ENCODE measurements at regions not wholly inside any gene's neighbourhood (a gene's known extent, or its start where the extent isn't known, plus 50 kb on each side); places are given as distances from the start of the nearest gene placed in this dataset.

- H3K9me3 Mint-ChIP-seq, result peaks cover 3 to 7% (median 6%) of the 10 kb centered on the region in 5 donors
These were observed 91.7 kb upstream of the RASSF8 start for GRCh38 chr12:25866586-25867378.

GRCh38 chr12:25868193-25868592, 90.3 kb upstream of the RASSF8 start:
- Mint-ChIP-seq H3K27me3 (no peaks in the 10 kb centered on the region), H3K9me3 (peaks cover 3 to 7% (median 6%) of the 10 kb centered on the region in 5 donors), H3K27ac (no peak overlapping the region), H3K4me3 (no peak overlapping the region), H3K36me3 (no peaks in the 10 kb centered on the region), H3K4me1 (no peaks in the 10 kb centered on the region)
- POLR2A ChIA-PET, result no interaction called here
- Histone ChIP-seq H3K9me3 (ENCODE audit: low read length) (no peaks in the 10 kb centered on the region), H3K27me3 (ENCODE audit: insufficient read depth, low read length, poor library complexity, severe bottlenecking) (no peaks in the 10 kb centered on the region), H3K4me3 (ENCODE audit: low read length) (no peak overlapping the region), H3K4me1 (ENCODE audit: insufficient read depth, low read length) (no peaks in the 10 kb centered on the region), H3K36me3 (ENCODE audit: insufficient read depth, low read length) (no peaks in the 10 kb centered on the region), H3K27ac (ENCODE audit: low read depth, low read length) (no peak overlapping the region)
- CTCF ChIA-PET, result no interaction called here
- DNase-seq, result no peak

More at GRCh38 chr12:25866586-25867378, 91.7 kb upstream of the RASSF8 start:
- no peak overlapping the region for H3K27ac Mint-ChIP-seq
- Histone ChIP-seq H3K27ac (ENCODE audit: low read depth, low read length) (no peak overlapping the region), H3K36me3 (ENCODE audit: insufficient read depth, low read length) (no peaks in the 10 kb centered on the region), H3K9me3 (ENCODE audit: low read length) (no peaks in the 10 kb centered on the region), H3K4me3 (ENCODE audit: low read length) (no peak overlapping the region), H3K27me3 (ENCODE audit: insufficient read depth, low read length, poor library complexity, severe bottlenecking) (no peaks in the 10 kb centered on the region), H3K4me1 (ENCODE audit: insufficient read depth, low read length) (no peaks in the 10 kb centered on the region)
- no peaks in the 10 kb centered on the region for H3K4me1 Mint-ChIP-seq
- DNase-seq, result no peak
- H3K36me3 Mint-ChIP-seq, result no peaks in the 10 kb centered on the region
- no peak overlapping the region for H3K4me3 Mint-ChIP-seq
- POLR2A ChIA-PET, result no interaction called here
- H3K27me3 Mint-ChIP-seq, result no peaks in the 10 kb centered on the region
- CTCF ChIA-PET, result no interaction called here

- DNase-seq, result no peak
- H3K27ac Mint-ChIP-seq, result no peak overlapping the region
- Histone ChIP-seq H3K9me3 (ENCODE audit: low read length) (no peaks in the 10 kb centered on the region), H3K27me3 (ENCODE audit: insufficient read depth, low read length, poor library complexity, severe bottlenecking) (no peaks in the 10 kb centered on the region), H3K36me3 (ENCODE audit: insufficient read depth, low read length) (no peaks in the 10 kb centered on the region), H3K4me3 (ENCODE audit: low read length) (no peak overlapping the region), H3K4me1 (ENCODE audit: insufficient read depth, low read length) (no peaks in the 10 kb centered on the region), H3K27ac (ENCODE audit: low read depth, low read length) (no peak overlapping the region)
- peaks cover 0 to 2% of the 10 kb centered on the region in 2 donors for H3K27me3 Mint-ChIP-seq
- ChIA-PET CTCF (no interaction called here), POLR2A (no interaction called here)
- no peaks in the 10 kb centered on the region for H3K36me3 Mint-ChIP-seq
- no peaks in the 10 kb centered on the region for H3K4me1 Mint-ChIP-seq
- peaks cover 2 to 6% (median 3%) of the 10 kb centered on the region in 5 donors for H3K9me3 Mint-ChIP-seq
- H3K4me3 Mint-ChIP-seq, result no peak overlapping the region
These were observed 86.3 kb upstream of the RASSF8 start for GRCh38 chr12:25872137-25872536.

- no peak for DNase-seq
- POLR2A ChIA-PET, result no interaction called here
- no peaks in the 10 kb centered on the region for H3K9me3 ChIP-seq (ENCODE audit: low read length)
- H3K4me3 ChIP-seq (ENCODE audit: low read length), result no peak overlapping the region
- H3K27ac ChIP-seq (ENCODE audit: low read depth, low read length), result no peak overlapping the region
- Mint-ChIP-seq H3K4me1 (no peaks in the 10 kb centered on the region), H3K9me3 (peaks cover 0 to 2% (median 0%) of the 10 kb centered on the region in 5 donors), H3K36me3 (no peaks in the 10 kb centered on the region), H3K4me3 (no peak overlapping the region), H3K27ac (no peak overlapping the region), H3K27me3 (peaks cover 0 to 2% of the 10 kb centered on the region in 2 donors)
- H3K4me1 ChIP-seq (ENCODE audit: insufficient read depth, low read length), result no peaks in the 10 kb centered on the region
- no peaks in the 10 kb centered on the region for H3K36me3 ChIP-seq (ENCODE audit: insufficient read depth, low read length)
- H3K27me3 ChIP-seq (ENCODE audit: insufficient read depth, low read length, poor library complexity, severe bottlenecking), result no peaks in the 10 kb centered on the region
- CTCF ChIA-PET, result no interaction called here
These were observed 82.8 kb upstream of the RASSF8 start for GRCh38 chr12:25875661-25876060.

GRCh38 chr12:25876383-25877045, 82.0 kb upstream of the RASSF8 start:
- no peaks in the 10 kb centered on the region for H3K36me3 ChIP-seq (ENCODE audit: insufficient read depth, low read length)
- Mint-ChIP-seq H3K27ac (no peak overlapping the region), H3K4me1 (no peaks in the 10 kb centered on the region), H3K27me3 (peaks cover 0 to 2% of the 10 kb centered on the region in 2 donors), H3K4me3 (no peak overlapping the region), H3K9me3 (peaks cover 0 to 2% (median 0%) of the 10 kb centered on the region in 5 donors), H3K36me3 (no peaks in the 10 kb centered on the region)
- POLR2A ChIA-PET, result no interaction called here
- H3K27me3 ChIP-seq (ENCODE audit: insufficient read depth, low read length, poor library complexity, severe bottlenecking), result no peaks in the 10 kb centered on the region
- DNase-seq, result no peak
- no peaks in the 10 kb centered on the region for H3K4me1 ChIP-seq (ENCODE audit: insufficient read depth, low read length)
- no peak overlapping the region for H3K4me3 ChIP-seq (ENCODE audit: low read length)
- no peaks in the 10 kb centered on the region for H3K9me3 ChIP-seq (ENCODE audit: low read length)
- H3K27ac ChIP-seq (ENCODE audit: low read depth, low read length), result no peak overlapping the region
- CTCF ChIA-PET, result no interaction called here

- no peak overlapping the region for H3K4me3 ChIP-seq (ENCODE audit: low read length)
- no peaks in the 10 kb centered on the region for H3K4me1 Mint-ChIP-seq
- H3K4me3 Mint-ChIP-seq, result no peak overlapping the region
- POLR2A ChIA-PET, result no interaction called here
- H3K9me3 ChIP-seq (ENCODE audit: low read length), result no peaks in the 10 kb centered on the region
- peaks cover 0 to 2% (median 0%) of the 10 kb centered on the region in 5 donors for H3K9me3 Mint-ChIP-seq
- H3K27me3 Mint-ChIP-seq, result peaks cover 0 to 2% of the 10 kb centered on the region in 2 donors
- H3K36me3 ChIP-seq (ENCODE audit: insufficient read depth, low read length), result no peaks in the 10 kb centered on the region
- CTCF ChIA-PET, result no interaction called here
- no peaks in the 10 kb centered on the region for H3K27me3 ChIP-seq (ENCODE audit: insufficient read depth, low read length, poor library complexity, severe bottlenecking)
- H3K27ac Mint-ChIP-seq, result no peak overlapping the region
- no peaks in the 10 kb centered on the region for H3K4me1 ChIP-seq (ENCODE audit: insufficient read depth, low read length)
- DNase-seq, result no peak
- no peak overlapping the region for H3K27ac ChIP-seq (ENCODE audit: low read depth, low read length)
- no peaks in the 10 kb centered on the region for H3K36me3 Mint-ChIP-seq
These were observed 81.0 kb upstream of the RASSF8 start for GRCh38 chr12:25877446-25877845.

GRCh38 chr12:25882266-25882665, 76.2 kb upstream of the RASSF8 start:
- POLR2A ChIA-PET, result no interaction called here
- no peaks in the 10 kb centered on the region for H3K36me3 Mint-ChIP-seq

GRCh38 chr12:25883026-25883916, 75.2 kb upstream of the RASSF8 start:
- H3K36me3 ChIP-seq (ENCODE audit: insufficient read depth, low read length), result no peaks in the 10 kb centered on the region
- Mint-ChIP-seq H3K9me3 (peaks cover 0 to 2% (median 0%) of the 10 kb centered on the region in 5 donors), H3K36me3 (no peaks in the 10 kb centered on the region), H3K4me3 (no peak overlapping the region), H3K27ac (no peak overlapping the region), H3K4me1 (no peaks in the 10 kb centered on the region), H3K27me3 (peaks cover 0 to 2% of the 10 kb centered on the region in 2 donors)
- H3K4me3 ChIP-seq (ENCODE audit: low read length), result no peak overlapping the region
- DNase-seq, result no peak
- no peaks in the 10 kb centered on the region for H3K27me3 ChIP-seq (ENCODE audit: insufficient read depth, low read length, poor library complexity, severe bottlenecking)
- ChIA-PET POLR2A (no interaction called here), CTCF (no interaction called here)
- H3K27ac ChIP-seq (ENCODE audit: low read depth, low read length), result no peak overlapping the region
- no peaks in the 10 kb centered on the region for H3K4me1 ChIP-seq (ENCODE audit: insufficient read depth, low read length)
- no peaks in the 10 kb centered on the region for H3K9me3 ChIP-seq (ENCODE audit: low read length)

More at GRCh38 chr12:25882266-25882665, 76.2 kb upstream of the RASSF8 start:
- Mint-ChIP-seq H3K4me1 (no peaks in the 10 kb centered on the region), H3K4me3 (no peak overlapping the region), H3K27me3 (peaks cover 0 to 2% of the 10 kb centered on the region in 2 donors), H3K9me3 (peaks cover 0 to 2% (median 0%) of the 10 kb centered on the region in 5 donors), H3K27ac (no peak overlapping the region)
- H3K27me3 ChIP-seq (ENCODE audit: insufficient read depth, low read length, poor library complexity, severe bottlenecking), result no peaks in the 10 kb centered on the region
- no peaks in the 10 kb centered on the region for H3K4me1 ChIP-seq (ENCODE audit: insufficient read depth, low read length)
- H3K27ac ChIP-seq (ENCODE audit: low read depth, low read length), result no peak overlapping the region
- no peak overlapping the region for H3K4me3 ChIP-seq (ENCODE audit: low read length)
- H3K36me3 ChIP-seq (ENCODE audit: insufficient read depth, low read length), result no peaks in the 10 kb centered on the region
- CTCF ChIA-PET, result no interaction called here
- no peak for DNase-seq
- no peaks in the 10 kb centered on the region for H3K9me3 ChIP-seq (ENCODE audit: low read length)
